LNCAP (cell line): ENCODE measurements at regions not wholly inside any gene's neighbourhood (a gene's known extent, or its start where the extent isn't known, plus 50 kb on each side); places are given as distances from the start of the nearest gene placed in this dataset.

Experiments used
- TF ChIP-seq, protein P1 (sequence below): fragments of 450-650 bp; IDR thresholded peaks from 2 replicates; pipeline ENCODE4 v1.5.1; 2017; ENCODE audit warnings: mild to moderate bottlenecking

DNA sequence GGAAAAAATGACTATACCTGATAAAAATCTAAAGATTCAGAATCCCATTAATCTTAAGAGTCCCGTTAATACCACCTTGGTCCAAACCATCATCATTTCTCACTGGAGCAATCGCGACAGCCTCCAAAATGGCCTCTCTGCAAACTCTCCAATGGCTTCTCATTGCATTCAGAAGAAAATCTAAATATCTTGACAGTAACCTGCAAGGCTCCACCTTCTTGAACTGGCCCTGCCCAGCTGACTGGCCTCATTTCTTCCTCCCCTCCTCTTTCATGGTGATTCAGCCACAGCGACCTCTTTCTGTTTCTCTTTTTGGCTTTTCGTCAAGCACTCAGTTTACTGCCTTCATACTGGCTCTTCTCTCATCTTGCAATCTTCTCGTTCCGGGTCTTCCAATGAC, 56.2 kb upstream of the GPRIN3 start:
- TF ChIP-seq, protein P1, sequence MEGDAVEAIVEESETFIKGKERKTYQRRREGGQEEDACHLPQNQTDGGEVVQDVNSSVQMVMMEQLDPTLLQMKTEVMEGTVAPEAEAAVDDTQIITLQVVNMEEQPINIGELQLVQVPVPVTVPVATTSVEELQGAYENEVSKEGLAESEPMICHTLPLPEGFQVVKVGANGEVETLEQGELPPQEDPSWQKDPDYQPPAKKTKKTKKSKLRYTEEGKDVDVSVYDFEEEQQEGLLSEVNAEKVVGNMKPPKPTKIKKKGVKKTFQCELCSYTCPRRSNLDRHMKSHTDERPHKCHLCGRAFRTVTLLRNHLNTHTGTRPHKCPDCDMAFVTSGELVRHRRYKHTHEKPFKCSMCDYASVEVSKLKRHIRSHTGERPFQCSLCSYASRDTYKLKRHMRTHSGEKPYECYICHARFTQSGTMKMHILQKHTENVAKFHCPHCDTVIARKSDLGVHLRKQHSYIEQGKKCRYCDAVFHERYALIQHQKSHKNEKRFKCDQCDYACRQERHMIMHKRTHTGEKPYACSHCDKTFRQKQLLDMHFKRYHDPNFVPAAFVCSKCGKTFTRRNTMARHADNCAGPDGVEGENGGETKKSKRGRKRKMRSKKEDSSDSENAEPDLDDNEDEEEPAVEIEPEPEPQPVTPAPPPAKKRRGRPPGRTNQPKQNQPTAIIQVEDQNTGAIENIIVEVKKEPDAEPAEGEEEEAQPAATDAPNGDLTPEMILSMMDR: no peak

DNA sequence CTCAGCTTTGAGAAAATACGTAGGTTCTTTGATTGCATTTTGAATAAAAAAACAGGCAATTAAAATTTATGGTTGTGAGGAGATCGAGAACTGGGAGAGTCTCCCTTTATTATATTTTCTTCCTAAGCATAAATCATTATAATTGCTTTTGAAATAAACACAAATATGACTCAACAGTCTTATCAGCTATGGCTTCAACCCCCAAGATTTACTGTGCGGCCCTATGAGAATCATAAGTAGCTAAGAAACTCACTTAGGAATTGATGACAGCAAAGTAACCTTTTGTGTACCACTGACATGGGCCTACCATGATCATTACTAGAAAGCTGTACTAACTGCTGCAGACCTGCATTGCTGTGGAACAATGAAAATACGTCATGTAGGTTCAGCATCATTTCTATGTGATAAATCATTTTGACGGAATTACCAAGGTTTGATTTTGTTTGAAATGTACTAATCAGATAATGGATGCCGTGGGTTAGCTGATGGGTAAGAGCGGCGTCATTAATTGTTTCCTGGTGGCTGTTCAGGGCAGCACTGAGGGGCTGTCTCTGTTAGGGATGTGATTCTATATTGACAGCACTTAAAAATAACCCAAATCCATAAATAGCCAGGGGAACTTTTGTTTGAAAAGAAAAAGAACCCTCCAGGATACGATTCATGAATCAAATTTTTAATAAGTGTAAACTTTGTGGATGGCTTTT, 51.5 kb upstream of the GPRIN3 start:
- TF ChIP-seq, protein P1: no peak

DNA sequence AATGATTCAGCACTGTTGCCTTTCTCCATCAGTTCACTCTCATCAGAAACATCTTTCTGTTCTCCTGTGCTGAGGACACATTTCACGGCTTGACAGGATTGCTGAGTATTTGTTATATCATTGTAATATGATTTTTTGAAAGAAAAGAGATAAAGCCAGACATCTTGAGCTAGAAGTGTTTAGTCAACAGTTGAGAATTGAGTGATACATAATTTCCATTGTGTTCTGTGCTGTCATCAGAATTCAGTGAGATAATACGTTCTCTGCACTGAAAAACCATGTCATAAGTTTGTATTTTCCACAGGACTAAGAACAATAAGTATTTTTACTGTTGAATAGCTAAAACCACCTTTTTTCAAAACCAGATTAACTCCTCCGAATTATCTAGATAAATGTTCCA, 50.2 kb upstream of the GPRIN3 start:
- TF ChIP-seq, protein P1: no peak
